IPS DF 4.7 (cell line): ENCODE measurements at regions not wholly inside any gene's neighbourhood (a gene's known extent, or its start where the extent isn't known, plus 50 kb on each side); places are given as distances from the start of the nearest gene placed in this dataset.

ENCODE experiments used
- DNase-seq: peaks from one replicate; pipeline ENCODE4 v3.0.0-alpha.2; 2013; ENCODE audit warnings: low spot score; ENCODE audit errors: extremely low read depth

GRCh38 chr7:18241543-18242231 lies 214.0 kb upstream of the PRPS1L1 start:
- DNase-seq = no peak

DNA sequence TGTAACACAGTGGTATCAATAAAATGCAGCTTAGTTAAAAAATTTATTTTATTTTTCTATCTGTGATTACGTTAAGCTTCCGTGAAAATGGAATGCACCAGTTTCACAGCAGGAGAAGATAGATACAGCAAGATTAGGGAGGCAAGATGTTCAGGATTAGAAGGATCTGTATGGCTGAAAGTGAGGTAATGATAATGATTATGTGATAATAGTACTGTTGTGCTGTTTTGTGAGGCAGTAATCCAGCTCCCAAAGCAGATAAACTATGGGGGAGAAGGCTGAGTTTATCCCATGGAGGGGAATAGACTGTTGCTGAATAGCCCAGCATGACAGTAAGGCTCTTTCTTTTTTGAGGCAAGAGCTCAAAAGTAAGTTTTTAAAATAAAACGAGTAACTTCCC lies 216.1 kb upstream of the PRPS1L1 start:
- DNase-seq = no peak

GRCh38 chr7:18250133-18250532 lies 222.5 kb upstream of the PRPS1L1 start:
- no peak for DNase-seq

GRCh38 chr7:18257711-18258110 lies 230.1 kb upstream of the PRPS1L1 start:
- DNase-seq = no peak

DNA sequence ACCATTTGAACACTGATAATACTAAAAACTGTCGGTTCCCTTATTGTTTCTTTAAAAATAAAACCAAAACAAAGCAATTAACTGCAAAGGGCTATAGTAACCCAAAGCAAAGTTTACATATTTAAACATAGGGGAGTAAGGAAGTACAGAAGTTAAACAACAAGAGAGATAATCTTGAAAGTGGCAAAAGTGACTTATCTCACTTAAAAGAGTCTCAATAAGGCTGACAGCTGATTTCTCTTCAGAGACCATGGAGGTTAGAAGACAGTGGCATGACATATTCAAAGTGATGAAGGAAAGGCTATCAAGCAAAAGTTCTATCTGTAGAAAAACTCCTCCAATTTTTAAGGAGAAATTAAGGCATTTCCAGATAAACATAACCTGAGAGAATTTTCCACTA lies 233.5 kb upstream of the HDAC9 start:
- DNase-seq = no peak

DNA sequence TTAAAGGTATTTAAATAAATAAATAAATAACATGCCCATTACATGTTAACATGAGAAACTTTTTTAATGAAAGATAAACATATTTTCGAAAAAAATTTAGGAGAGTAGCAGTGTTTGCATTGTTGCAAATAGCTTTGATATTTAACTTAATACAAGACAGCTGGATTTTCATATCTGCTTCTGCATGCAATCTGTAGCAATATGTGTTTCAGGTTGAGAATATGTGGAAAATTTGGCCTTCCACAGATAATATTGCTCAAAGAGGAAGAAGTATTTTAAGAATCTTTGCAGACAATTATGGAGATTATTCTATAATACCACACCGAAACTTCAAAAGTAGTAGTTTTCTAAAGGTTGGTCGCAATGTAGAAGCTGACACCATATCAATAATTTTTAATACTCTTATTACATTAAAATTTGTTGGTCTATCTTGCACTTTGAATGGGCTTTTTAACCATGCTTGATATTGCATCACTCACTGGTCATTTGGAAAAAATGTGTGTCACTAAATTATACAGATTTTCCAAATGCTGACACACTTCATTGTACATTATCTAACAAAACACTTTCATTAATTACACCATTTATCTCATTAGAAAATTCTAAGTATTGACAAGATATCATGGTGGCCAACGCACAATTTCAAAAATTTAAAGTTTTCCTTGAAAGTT lies 229.8 kb upstream of the HDAC9 start:
- DNase-seq = no peak

DNA sequence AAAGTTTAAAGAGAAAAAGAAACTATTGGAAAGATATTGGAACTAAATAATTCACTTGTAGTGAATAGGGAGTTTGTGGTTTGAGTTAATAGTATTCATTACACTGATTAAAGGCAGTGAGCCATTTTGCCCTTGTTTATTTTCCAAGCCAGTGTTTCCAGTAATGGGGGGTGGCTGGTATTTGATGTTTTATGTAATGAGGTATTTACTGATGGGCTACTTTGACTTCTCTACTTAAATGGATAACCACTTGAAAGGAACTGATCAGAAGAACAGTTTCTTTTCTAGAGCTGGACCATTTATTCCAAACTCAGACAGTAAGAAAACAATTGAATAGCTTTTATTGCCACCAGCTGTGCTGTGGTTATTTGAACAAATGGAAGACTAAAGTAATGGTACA lies 227.0 kb upstream of the HDAC9 start:
- DNase-seq = no peak

DNA sequence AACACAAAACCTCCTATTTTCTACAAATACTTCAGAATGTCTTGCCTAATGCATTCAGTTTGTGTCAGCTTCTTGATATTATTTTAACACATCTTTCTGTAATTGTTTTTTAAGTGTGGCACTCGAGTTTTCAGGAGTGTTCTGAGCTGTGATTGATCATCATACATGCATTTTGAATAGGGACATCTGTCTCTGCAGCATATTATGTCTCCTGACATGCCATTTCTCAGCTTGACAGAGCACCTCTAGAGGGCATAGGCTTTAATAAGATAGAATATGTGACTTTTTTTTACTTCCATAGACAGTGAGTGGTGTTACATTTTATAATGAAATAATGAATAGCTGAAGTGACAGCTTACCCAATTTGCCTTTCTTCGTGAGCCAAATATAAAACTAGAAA lies 219.2 kb upstream of the HDAC9 start:
- DNase-seq = no peak

GRCh38 chr7:18278316-18278715 lies 217.2 kb upstream of the HDAC9 start:
- DNase-seq = no peak

DNA sequence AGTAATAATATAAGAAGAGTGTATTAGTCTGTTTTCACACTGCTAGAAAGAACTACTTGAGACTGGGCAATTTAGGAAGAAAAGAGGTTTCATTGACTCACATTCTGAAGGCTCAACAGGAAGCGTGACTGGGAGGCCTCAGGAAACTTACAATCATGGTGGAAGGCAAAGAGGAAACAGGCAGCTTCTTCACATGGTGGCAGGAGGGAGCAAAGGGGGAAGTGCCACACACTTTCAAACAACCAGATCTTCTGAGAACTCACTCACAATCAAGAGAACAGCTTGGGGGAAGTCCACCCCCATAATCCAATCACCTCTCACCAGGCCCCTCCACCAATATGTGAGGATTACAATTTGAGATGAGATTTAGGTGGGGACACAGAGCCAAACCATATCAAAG lies 212.5 kb upstream of the HDAC9 start:
- no peak for DNase-seq

DNA sequence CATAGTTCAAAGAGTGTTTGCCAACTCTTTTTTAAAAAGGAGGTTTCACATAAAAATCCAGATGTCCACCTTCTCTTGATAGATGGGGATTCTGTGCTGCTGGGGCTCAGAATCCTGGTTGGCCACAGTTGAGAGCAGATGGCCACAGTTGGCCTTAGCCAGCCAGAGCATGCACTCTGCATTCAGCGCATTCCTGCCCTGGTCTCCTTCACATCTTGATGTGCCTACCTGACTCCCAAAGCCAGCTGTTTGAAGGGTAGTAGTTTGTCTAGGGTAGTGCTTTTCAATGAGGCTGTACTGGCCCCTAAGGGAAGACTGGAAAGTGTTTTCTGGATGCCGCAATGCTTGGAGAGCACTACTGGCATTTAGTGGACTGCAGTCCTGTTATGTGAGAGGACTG lies 208.1 kb upstream of the HDAC9 start:
- DNase-seq = no peak

DNA sequence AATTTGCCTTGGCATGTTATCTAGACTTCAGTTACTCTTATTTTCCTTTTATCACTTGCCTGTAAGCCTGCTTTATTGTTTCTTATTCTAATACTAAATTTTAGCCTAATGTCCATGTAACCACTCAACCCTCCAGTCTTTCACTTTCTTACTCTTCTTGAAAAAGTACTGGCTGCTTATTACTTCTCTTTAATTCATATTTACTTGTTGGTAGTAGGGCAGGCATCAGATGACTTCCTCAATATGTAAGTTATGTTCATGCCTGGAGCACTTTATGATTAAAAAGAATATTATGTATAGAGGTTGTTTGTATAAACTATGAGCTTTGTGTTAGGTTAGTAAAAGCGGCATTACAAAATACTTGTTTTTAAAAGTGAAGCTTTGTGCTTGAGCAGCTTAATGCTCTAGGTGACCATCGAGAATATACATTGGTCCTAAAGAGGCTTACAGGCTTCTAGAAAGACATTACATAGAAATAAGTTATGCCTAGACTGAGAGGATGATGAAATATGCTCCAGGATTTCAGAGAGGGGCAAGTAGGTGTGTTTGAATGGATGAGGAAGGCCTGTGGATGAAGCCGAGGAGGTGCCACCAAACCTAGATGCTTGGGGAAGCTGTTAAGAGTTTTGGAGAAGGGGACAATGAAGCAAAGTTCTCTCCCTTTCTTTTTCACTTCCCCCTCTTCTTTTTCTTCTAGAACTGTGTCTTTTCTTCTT lies 207.1 kb upstream of the HDAC9 start:
- no peak for DNase-seq

- no peak for DNase-seq
Observed at GRCh38 chr7:18289788-18290187, 205.8 kb upstream of the HDAC9 start.

- no peak for DNase-seq
Observed at GRCh38 chr7:18290223-18290622, 205.3 kb upstream of the HDAC9 start.

DNA sequence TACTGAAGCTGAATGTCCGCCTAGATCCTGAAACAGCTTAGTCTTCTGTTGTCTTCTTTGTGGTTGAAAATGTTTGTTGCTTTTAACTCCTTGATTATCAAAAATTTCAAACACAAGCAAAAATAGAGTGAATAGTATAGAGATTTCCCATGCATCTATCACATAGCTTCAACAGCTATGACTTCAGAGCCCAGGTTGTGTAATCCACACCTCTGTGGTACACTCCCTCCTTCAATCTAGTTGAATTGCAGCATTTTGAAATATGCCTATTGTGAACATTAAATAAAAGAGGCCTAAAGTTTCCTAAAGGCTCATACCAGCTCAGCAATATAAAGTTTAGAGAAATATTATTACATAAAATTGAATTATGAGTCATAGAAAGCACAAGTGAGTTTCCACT lies 204.7 kb upstream of the HDAC9 start:
- no peak for DNase-seq

DNA sequence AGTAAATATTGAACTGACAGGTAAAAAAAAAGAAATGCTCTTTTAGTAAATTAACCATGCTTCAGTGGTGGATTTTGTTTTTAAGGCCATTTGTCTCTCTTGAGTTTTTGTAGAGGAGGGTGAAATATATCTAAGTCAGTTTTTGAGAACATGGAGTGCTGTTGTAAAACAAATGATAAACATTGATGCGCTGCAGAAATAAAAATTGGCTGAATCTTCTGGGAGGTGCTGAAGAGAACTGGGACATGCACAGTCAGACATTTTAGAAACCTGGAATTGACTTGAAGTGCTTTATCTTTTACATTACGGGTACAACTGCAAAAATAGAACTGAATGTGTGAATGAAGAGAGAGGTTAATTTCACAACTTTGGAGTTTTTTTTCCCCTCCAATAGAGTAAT lies 203.0 kb upstream of the HDAC9 start:
- DNase-seq = no peak

GRCh38 chr7:18293759-18294158 lies 201.8 kb upstream of the HDAC9 start:
- DNase-seq = no peak

DNA sequence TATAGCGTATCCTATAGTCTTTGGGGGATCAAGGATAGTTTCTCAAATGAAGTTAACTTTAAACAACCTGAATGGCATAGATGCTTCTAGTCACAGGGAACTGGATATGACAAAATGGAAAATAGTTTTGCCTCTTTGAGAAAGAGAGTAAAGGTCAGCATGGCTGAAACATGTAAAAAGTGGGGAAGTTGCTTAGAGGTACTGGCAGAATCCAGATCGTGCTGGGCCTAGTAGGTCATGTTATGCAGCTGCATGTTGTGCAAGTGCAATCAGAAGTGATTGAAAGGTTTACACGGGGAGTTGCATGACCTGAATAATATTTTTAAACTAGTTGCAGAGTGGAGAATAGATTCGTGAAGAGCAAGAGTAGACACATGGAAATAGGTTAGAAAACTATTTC lies 201.1 kb upstream of the HDAC9 start:
- no peak for DNase-seq

GRCh38 chr7:18295781-18296423 lies 199.6 kb upstream of the HDAC9 start:
- no peak for DNase-seq

- DNase-seq = no peak
Observed at GRCh38 chr7:18302097-18302496, 193.5 kb upstream of the HDAC9 start.

- no peak for DNase-seq
Observed at GRCh38 chr7:18305866-18306265, 189.7 kb upstream of the HDAC9 start.

GRCh38 chr7:18306696-18307095 lies 188.9 kb upstream of the HDAC9 start:
- no peak for DNase-seq
